ENCODE measurements at regions not wholly inside any gene's neighbourhood (a gene's known extent, or its start where the extent isn't known, plus 50 kb on each side); places are given as distances from the start of the nearest gene placed in this dataset.

DNA sequence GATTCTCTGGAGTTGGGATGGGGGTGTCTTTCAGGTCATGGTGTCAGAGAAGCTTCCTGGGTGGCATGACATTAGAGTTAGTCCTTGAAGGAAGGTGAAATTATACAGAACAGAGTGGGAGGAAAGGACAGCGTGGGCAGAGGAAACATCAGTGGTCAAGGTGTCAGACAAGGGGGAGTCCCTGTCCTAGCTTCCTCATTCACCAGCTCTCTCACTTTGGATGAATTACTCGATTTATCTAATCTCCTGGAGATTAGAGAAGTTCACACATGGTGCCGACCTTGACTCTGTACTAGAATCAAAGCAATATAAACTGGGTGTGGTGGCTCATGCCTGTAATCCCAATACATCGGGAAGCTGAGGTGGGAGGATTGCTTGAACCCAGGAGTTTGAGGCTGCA lies 492.9 kb downstream of the VRK1 start:
- TF ChIP-seq POLR2A (IDR thresholded peaks at IDR 0.05; ENCODE audit: low read length) (no peak), GATA1 (IDR thresholded peaks at IDR 0.05; ENCODE audit: low read depth, low read length) (no peak)

All from erythroblast (primary cell).